Stimulated activated CD4-positive, alpha-beta T cell treated with anti-CD3 and anti-CD28 coated beads, Interleukin-2, amount 100 ng/mL, for 24 hours (primary cell): ENCODE measurements at regions not wholly inside any gene's neighbourhood (a gene's known extent, or its start where the extent isn't known, plus 50 kb on each side); places are given as distances from the start of the nearest gene placed in this dataset.
"Not testable (repeated sequence)": the region's sequence is repeated elsewhere in the genome, so short reads cannot be mapped to it uniquely, and the experiment has no call there.

Experiments
- DNase-seq, 2 donors: peaks; one replicate each; pipeline ENCODE4 v3.0.0-alpha.2; 2020

DNA sequence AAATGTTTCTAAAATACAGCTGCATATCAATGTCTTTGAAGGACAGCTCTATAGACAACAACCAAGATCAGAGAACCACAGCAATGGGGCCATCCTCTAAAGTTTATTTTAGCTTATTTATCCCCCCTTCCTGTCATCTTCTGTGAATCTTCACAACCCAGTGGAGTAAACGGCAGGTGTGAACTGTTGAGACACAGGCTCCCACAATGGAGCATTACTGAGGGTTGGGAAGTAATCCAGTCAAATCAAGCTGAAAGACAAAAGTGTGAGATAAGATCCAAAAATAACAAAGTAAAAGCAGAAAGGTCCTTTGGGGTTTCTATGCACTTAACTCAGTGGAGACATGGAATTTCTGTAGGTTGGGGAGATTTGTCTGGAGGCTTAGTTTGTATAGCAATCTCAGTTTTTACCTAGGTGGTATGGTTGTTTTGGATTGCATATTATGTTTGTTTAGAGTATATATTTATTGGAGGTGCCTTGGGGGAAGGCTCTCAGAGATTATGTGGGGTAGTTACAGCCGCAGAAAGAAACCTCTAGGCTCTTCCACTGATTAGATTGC lies 286.9 kb upstream of the ADGRL2 start:
- DNase-seq = no peak

DNA sequence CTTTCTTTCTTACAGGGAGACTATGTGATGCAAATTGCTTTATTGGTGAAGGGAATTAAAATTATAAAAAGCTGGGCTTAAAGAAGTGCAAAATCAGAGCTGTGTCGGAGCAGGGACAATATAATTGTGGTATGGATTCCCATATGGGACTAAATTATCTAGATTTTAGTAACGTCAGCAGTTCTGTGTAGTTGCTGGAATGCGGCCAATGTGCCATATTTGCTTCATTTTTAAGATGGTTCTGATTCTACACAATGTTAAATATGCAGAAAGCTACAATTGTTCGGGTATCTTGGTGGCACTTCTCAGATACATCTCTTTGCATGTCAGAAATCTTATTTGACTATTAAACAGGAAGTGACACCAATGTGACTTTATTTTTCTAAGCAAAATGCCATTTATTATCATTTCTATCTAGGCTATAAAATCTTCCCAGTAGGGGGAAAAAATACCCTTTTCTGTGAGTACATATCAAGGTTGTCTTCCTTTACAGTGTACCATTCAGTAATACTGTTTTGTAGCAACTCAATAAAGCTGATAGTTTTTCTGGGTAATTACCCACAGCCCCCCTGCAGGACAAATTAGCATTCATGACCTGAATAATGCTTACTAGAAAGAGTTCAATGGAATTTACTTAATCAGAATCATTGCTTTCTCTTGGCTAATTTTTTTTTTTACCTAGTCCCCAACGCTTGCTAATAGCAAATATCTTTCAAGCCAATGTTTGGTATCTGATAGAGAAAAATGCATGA lies 288.3 kb upstream of the ADGRL2 start:
- no peak for DNase-seq

DNA sequence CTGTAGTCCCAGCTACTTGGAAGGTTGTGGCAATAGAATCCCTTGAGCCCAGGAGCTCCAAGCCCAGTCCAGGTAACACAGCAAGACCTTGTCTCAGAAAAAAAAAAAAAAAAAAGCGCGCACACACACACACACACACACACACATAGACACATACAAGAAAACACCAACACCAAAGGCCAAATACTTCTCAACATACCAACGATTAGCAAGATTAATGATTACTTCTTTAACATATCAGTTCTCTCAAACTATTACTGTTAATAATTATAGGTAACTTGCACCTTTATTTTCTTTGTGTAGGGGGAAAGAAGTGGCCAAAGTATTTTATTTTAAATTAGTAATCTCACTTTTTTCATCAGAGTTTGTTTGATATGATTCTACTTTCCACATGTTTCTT lies 289.5 kb upstream of the ADGRL2 start:
- no peak for DNase-seq

DNA sequence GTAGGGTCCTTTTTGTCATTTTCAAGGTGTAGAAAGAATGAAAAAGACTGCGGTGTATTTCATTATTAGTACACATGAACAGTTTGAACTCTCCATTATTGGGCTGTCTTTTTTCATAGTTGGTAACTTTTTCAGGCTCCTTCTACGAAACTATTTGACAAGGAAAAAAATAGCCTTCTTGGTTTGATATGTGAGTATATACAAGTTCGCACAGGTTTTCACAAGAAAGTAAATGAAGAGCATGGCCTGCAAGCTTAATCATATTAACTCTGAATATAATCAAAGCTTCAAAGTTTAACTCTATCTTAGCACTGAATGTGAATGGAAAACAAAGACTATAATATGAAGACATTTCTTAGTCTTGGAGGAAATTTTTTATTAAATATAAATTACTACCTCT lies 290.0 kb upstream of the ADGRL2 start:
- DNase-seq = no peak

DNA sequence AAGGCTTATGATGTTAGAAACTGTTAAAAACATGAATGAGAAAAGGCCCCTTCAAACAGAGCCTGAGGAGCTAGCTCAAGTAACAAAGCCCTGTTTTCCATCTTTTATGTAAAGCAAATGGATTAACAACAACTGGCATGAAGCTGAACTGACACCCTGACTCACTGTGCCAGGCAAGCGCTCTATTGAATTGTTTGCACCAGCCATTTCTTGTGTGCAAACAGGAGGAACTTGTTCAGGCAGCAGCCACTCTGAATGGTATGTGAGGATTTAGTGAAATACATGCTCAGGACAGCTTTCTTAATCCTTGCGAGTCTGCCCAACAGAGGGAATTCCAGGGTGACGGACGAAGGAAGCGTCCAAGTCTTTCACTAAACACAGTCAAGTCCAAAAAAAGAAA lies 291.1 kb upstream of the ADGRL2 start:
- no peak for DNase-seq

DNA sequence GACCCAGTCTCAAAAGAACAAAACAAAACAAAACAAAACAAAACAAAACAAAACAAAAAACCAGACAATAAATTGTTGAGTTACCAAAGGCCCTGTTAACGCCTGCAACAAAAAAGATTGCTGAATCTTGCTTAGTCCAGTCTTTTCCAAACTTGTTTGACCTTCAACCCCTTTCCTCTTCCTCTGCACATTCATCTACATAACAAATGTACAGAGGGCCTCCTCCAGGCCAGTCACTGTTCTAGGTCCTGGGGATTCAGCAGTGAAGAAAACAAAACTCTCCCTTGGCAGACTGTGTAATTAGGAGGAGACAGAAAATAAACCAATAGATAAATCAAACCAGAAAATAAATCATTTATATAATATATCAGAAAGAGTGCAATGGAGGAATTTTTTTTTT lies 294.0 kb upstream of the ADGRL2 start:
- no peak for DNase-seq

DNA sequence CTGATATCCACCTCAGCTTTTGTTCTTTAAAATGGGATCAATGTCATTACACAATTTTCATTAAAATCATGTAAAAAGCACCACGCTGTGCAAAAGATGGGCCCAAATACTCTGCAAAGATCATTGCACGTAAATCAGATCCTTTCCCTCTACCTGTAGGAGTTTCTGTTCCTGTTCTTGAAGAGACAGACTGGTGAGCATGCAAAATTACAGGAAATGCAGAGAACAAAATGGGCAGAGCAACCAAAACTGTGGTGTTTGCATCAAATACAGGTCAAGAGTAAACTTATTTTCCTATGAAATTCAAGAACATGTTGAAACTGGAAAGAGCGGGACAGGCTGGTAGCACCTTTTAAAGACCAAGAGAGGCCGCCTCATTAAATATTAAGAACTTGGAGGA lies 294.9 kb upstream of the ADGRL2 start:
- DNase-seq = no peak

DNA sequence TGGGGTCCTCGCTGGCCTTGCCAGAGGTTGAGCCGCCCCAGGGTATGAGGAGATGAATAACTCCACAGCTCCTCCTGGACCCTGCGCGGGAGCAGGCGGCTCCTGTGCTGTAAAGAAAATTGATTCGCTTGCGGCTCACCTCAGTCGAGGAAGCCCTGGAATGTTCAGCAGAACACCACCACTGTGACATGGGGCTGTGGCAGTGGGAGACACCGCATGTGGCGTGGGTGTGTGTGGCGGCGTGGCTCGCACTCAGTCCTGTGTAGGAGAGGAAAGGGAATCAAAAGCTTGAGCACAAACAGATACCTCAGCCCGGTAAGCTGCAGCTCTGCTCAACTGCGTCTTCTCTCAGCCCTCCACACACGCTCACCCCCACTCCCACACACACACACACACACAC lies 295.9 kb upstream of the ADGRL2 start:
- DNase-seq = not testable (repeated sequence)

DNA sequence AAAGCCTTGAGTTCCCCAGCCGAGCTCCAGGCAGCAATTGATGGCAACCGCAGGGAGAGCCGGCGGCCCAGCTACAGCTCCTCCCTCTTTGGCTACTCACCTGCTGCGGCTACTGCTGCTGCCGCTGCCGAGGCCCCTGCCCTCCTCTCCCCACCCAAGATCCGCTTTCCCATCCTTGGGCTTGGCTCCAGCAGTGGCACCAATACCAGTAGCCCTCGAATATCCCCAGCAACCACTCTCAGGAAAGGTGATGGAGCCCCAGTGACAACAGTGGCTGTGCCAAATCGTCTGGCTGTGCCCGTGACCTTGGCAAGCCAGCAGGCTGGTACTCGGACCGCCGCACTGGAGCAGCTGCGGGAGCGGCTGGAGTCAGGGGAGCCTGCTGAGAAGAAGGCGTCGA lies 298.0 kb upstream of the ADGRL2 start:
- not testable (repeated sequence) for DNase-seq

DNA sequence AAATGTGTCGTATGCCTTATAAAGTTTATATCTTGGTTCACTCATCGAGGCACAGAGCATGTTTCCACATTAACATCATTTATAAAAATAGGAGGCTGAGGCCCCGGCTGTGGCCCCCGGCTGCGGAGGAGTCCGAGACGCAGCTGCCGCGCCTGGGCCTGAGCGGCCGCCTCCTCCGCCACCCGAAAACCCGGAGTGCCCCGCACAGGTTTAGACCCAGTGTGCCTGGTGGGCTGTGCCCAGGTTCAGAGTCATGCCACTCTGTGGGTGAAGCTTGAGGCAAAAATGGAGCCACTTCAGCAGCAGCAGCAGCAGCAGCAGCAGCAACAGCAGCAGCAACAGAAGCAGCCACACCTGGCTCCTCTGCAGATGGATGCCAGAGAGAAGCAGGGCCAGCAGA lies 299.2 kb upstream of the ADGRL2 start:
- DNase-seq = not testable (repeated sequence)

DNA sequence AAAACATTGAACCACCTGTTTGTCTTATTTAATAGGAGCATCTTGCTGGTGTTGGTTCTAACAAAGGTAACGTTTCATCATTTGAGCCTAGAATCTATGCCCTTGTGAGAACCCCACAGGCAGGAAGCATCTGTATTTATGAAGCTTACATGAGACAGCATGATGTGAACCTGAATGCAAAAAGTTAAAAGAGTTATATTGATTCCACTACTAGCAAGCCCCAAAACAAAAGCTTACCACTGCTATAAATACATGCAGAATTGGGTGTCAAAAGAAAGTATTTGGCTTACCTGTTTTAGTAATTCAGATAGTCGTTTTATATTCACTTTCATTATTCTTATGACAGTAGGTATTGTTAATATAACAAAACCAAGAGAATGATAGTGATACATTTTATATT lies 301.2 kb upstream of the ADGRL2 start:
- no peak for DNase-seq

DNA sequence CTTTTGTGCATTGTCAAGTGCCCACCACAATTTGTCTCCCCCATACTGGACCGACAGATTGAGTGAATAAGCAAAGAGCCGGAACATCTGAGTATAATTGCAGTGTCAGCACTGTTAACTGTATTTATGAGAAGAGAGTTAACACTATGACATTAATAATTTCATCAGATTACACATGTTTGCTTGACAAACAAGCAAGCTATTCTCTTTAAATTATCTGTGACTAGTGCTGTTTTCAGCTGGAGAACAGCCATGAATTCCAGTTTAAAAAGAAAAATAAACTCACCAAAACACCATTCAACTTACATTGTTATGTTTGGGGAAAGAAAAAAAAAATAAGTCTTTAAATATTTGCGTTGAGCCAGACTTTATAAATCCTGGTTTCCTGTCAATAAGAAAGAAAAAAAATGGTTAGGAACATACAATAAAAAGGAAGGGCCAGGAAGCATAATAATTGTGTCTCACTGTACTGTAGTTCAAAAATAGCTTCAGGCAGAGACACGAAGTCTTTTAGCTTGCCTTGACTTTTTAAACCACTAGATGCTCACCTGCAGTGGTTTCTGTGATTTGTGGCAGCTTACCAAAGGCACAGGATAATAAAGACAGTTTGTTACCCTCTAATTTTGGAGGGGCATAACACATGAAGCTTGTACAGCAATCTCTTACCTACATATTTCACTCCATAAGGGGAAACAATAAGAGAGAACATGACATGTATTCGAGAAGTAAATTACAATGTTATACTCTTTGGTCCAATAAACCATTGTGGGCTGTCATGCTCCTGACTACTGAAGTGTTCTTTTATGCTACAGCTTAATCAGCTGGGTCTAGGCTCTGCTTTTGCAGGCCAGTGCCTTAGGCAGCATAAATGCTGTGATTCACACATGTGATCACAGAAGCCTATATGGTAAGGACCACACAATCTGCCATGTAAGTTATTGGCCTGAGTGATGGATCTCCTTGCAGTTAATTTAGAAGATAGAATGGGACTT lies 302.0 kb upstream of the ADGRL2 start:
- no peak for DNase-seq

DNA sequence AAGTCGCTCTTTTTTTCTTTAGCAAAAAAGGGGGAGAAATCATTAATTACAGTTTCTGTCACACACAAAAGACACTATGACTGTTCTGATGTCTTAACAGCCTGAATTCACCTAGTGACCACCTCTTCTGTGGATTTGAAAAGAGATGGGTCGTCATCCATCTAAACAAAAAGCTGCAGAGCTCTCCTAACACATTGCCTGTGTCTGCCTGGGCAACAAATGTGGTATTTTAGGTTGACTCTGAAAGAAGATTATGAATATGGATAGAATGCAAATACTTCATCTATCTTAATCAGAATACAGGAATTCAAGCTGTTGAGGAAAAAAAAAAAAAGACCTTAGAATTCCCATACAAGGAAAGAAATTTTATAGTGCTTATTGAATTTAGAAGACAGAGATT lies 304.4 kb upstream of the ADGRL2 start:
- DNase-seq = no peak

DNA sequence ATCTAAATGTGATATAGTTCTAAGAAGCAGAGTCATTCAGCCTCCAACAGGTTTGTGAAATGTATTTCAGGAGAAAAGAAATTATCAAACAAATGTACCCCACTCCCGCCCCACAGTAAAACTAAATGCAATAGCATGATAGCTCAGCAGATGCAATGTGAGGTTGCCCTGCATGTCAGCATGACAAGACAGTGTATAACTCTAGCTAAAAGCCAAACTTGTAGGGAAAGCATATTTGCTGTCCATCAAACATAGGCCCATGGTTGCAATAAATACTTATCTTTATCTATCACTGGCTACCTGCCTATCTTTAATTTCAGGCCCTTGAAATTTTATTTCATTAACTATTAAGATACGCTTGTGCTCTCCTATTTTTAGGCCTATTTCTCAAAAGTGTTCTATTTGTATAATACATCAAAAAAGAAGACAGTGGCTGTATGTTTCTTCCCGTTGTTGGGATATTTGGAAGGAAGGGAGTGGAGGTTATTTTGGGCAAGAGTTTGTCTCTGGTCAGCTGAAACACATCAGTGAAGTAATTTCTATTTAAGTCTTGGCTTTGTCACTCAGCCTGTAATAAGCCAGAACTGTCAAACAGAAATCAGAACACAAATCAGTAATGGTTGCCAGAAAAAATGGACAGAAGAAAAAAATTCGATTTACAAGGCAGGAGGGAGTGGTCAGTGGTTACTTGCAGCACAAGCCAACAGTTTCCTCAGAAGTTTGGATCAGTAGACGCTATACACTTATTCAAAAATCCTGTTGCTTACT lies 307.4 kb upstream of the ADGRL2 start:
- DNase-seq = no peak

DNA sequence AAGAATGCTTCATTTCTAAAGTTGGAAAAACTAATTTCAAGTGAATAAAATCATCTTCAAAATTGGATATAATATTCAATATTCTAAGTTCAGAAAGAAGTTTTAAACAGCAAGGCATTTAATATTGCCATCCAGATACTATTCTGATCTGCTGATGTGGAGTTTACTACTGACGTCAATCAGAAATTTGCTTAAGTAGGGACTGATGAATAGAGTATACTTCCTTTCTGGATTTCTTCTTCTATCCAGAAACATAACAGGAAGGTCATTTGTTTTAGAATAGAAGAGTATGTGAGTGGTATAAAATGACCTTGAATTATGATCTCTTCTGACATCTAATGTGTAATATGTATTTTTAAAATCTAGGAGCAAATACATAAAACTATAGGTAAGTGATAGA lies 308.1 kb upstream of the ADGRL2 start:
- DNase-seq = no peak

DNA sequence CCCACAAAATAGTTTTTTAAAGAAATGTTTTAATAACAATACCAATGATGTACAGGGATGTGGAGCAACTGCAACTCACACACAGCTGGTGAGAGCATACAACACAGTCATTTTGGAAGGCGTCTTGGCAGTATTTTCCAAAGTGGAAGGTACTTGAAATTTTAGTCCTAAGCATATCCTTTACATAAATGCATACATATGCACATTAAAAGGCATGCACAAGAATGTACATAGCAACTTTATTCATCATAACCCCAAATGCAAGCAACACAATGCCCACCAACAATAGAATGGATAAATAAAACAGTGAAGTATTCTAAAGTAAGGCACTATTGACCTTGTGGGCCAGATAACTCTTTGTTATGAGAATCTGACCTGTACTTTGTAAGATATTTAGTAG lies 310.1 kb upstream of the ADGRL2 start:
- no peak for DNase-seq

DNA sequence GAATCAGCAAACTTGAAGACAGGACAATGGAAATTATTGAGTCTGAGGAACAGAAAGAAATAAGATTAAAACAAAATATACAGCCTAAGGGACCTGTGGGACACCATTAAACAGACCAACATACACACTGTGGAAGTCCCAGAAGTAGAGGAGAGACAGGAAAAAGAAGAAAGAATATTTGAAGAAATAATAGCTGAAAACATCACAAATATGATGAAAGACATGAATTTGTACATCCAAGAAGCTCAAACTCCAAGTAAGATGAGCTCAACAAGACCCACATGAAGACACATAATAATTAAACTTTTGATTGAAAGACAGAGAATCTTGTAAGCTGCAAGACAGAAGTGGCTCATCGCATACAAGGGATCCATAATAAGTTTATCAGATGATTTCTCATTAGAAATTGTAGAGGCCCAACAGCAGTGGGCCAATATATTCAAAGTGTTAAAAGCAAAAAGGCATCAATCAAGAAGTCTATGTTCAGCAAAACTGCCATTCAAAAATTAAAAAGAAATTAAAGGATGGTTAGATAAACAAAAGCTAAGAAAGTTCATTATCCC lies 311.3 kb upstream of the ADGRL2 start:
- DNase-seq = no peak

DNA sequence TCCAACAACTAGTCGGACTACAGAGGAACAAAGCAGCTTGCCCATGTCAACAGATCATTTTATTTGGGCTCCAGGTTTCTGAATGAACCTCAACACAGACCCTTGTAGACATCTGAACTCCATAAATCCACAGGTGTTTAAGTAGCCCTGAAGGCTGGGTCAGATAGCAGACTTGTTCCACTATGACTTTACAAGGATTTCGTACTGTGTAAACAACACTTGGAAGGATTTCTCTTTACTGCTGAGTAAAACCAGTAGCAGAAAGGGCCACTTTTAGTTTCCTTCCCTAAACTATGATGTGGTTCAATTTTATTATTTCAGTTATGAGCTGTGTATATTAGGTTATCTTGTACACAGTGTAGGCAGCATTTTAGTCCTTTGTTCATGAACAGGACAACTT lies 316.4 kb upstream of the ADGRL2 start:
- no peak for DNase-seq

DNA sequence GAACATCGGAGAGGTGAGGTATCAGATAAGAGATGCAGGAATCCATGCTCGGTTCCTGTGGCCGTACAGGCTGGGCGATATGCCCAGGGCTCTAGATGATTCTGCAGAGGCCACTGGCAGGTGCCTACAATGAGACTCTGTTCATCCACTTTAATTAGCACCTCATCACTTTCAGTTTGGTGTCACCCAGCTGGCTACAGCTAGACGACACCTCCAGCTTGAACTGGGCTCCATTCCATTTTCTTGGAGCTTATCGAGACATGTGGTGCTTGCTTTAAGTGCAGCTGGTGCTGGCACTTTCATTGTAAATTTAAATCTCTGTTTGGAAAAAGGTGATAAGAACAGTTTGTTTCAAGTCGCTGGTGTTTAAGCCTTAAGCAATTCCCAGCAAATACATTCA lies 322.5 kb upstream of the ADGRL2 start:
- DNase-seq = no peak

DNA sequence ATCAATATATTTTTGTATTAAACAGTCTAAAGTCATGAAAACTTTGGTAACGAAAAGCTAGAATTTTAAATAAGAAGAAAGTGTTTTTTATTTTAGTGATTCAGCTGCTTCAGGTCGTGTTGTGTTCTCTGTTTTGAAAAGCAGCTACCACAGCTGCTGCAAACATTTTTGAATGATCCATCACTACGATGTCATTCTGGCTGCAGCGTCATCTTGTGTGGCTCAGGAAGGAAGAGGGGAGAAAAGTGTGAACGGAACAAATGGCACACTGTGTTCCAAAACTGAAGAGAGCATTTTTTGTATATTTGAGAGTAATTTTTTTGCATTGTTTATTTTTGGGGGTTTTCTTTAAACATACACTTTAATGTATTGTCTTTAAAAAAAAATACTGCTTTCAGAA lies 323.0 kb upstream of the ADGRL2 start:
- DNase-seq = no peak

DNA sequence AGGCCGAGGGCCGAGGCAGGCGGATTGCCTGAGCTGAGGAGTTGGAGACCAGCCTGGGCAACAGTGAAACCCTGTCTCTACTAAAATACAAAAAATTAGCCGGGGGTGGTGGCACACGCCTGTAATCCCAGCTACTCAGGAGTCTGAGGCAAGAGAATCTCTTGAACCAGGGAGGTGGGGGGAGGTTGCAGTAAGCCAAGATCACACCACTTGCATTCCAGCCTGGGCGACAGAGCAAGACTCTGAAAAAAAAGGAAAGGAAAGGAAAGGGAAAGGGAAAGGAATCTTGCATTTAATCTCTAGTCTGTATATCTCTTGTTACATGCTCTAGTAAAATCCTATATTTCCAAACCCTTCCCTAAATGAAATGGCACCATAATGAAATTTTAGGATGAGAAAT lies 328.3 kb upstream of the ADGRL2 start:
- no peak for DNase-seq

DNA sequence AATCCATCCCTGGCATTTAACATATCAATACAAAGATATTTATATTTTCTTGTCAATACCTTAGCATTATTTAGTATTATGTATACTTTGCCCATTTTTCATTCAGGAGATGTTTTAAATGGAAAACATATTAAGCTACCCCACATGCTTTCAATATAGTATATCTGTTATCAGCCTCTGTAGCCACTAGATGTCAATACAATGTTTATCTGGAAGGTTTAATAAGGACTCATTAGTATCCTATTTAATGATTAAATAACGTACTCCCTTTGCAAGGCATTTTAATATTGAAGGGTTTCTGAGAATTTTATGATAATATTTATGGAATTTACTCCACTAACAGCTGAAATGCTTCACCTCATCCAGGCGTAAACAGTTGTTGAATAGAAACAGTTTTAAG lies 329.5 kb upstream of the ADGRL2 start:
- no peak for DNase-seq

DNA sequence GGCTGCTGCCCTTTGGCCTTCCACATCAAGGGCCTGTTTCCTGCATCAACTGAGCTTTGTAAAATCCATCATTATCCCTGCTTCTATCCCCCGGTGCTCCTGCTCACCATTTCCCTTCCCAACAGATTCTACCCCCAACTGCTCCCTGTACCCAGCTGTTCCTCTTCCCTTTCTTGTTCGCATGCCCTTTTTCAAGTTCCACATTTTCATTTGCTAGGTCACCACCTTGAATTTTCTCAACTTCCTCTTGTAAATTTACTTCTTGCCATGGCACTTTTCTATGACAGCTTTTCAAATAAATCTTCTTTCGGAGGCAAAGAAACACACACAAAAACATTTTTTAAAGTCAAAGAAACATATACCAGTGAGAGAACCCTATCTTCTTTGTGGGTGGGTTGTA lies 330.5 kb upstream of the ADGRL2 start:
- DNase-seq = no peak
